GM23248 (cell line): ENCODE measurements at regions not wholly inside any gene's neighbourhood (a gene's known extent, or its start where the extent isn't known, plus 50 kb on each side); places are given as distances from the start of the nearest gene placed in this dataset.

Source experiments
- DNase-seq: peaks from one replicate; pipeline ENCODE4 v3.0.0-alpha.2; 2015
- H2AFZ ChIP-seq: fragments of 200-600 bp; sonication (generic); 2 replicates; pipeline ENCODE4 v1.6.1; 2016; ENCODE audit warnings: antibody characterized with exemption
- H3F3A ChIP-seq: fragments of 200-600 bp; sonication (generic); 2 replicates; pipeline ENCODE4 v1.6.1; 2016; ENCODE audit warnings: mild to moderate bottlenecking, antibody characterized with exemption, mixed run types; ENCODE audit not compliant: insufficient read depth
- H3K27ac ChIP-seq: fragments of 200-600 bp; sonication (generic); 2 replicates; pipeline ENCODE4 v1.5.1; 2016; ENCODE audit warnings: mild to moderate bottlenecking
- H3K27me3 ChIP-seq: fragments of 200-600 bp; sonication (generic); replicated peaks from 2 replicates; pipeline ENCODE4 v1.6.1; 2016; ENCODE audit warnings: mild to moderate bottlenecking; ENCODE audit not compliant: insufficient read depth
- H3K36me3 ChIP-seq: fragments of 200-600 bp; sonication (generic); 2 replicates; pipeline ENCODE4 v1.6.1; 2016; ENCODE audit warnings: low read depth, mild to moderate bottlenecking
- H3K4me1 ChIP-seq: fragments of 200-600 bp; sonication (generic); 2 replicates; pipeline ENCODE4 v1.6.1; 2016; ENCODE audit warnings: mild to moderate bottlenecking; ENCODE audit not compliant: insufficient read depth
- H3K4me2 ChIP-seq: fragments of 200-600 bp; sonication (generic); one replicate; pipeline ENCODE4 v1.6.1; 2016; ENCODE audit warnings: mild to moderate bottlenecking; ENCODE audit not compliant: unreplicated experiment
- H3K4me3 ChIP-seq: fragments of 200-600 bp; sonication (generic); 2 replicates; pipeline ENCODE4 v1.5.1; 2016; ENCODE audit warnings: mild to moderate bottlenecking
- H3K79me2 ChIP-seq: fragments of 200-600 bp; sonication (generic); 2 replicates; pipeline ENCODE4 v1.6.1; 2016; ENCODE audit warnings: mild to moderate bottlenecking; ENCODE audit not compliant: insufficient read depth
- H3K9ac ChIP-seq: fragments of 200-600 bp; sonication (generic); 2 replicates; pipeline ENCODE4 v1.6.1; 2016; ENCODE audit warnings: mild to moderate bottlenecking
- H3K9me2 ChIP-seq: fragments of 200-600 bp; sonication (generic); 2 replicates; pipeline ENCODE4 v1.6.1; 2016; ENCODE audit warnings: mixed run types, mild to moderate bottlenecking, moderate library complexity; ENCODE audit not compliant: insufficient read depth
- H3K9me3 ChIP-seq: fragments of 200-600 bp; sonication (generic); one replicate; pipeline ENCODE4 v1.6.1; 2017; ENCODE audit warnings: low read depth
- H4K20me1 ChIP-seq: fragments of 200-600 bp; sonication (generic); 2 replicates; pipeline ENCODE4 v1.6.0; 2016; ENCODE audit not compliant: insufficient read depth
- EZH2 ChIP-seq: fragments of 200-600 bp; sonication (generic); IDR thresholded peaks from 2 replicates; pipeline ENCODE4 v1.6.1; 2018; ENCODE audit warnings: antibody characterized with exemption, mild to moderate bottlenecking; ENCODE audit not compliant: insufficient read depth, poor library complexity, severe bottlenecking
- EZH2phosphoT487 ChIP-seq: fragments of 200-600 bp; sonication (generic); IDR thresholded peaks from 2 replicates; pipeline ENCODE4 v1.6.1; 2018; ENCODE audit warnings: antibody characterized with exemption, moderate library complexity, mild to moderate bottlenecking, low read depth; ENCODE audit not compliant: insufficient read depth
- WGBS, 2 experiments: methylation state at CpG; one replicate each; pipeline ENCODE4 v1.1.6; 2015 to 2017; ENCODE audit warnings: low lambda C conversion rate in 2 of 2, low coverage in 1 of 2; ENCODE audit errors: missing lambda C conversion rate in 2 of 2; 5-methylcytosine and 5-hydroxymethylcytosine counted together
- in situ Hi-C: fragments of 300-500 bp; cut with MboI; formaldehyde crosslinking; loops from 2 replicates; pipeline ENCODE4 v1.15.0; 2020

DNA sequence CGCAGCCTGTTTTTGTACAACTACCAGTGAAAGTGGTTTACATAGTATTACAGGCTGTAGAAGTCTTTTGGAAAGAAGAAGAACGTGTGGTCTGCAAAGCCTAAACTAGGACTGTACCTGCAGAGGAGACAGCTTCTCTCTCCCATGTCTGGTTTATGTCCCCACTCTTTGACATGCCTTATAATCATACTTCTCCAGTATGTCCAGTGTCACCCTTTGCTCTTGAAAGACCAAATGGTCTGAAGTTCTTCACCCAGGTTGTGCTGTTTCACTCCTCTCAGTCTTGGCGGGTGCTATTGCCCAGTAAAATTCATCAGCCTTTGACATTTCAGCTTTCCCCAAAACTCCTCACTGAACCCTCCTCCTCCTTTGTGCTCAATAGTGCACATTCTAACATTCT, 676.0 kb upstream of the TENM4 start:
- no peak overlapping the region for H3K4me3 ChIP-seq
- no peaks in the 10 kb centered on the region for H3K27me3 ChIP-seq
- TF ChIP-seq EZH2 (no peak), EZH2phosphoT487 (no peak)
- H3F3A ChIP-seq = no peaks in the 10 kb centered on the region
- H4K20me1 ChIP-seq = no peaks in the 10 kb centered on the region
- H3K4me1 ChIP-seq = no peaks in the 10 kb centered on the region
- no peaks in the 10 kb centered on the region for H3K36me3 ChIP-seq
- no peak overlapping the region for H3K27ac ChIP-seq
- H3K4me2 ChIP-seq = no peak overlapping the region
- WGBS, 2 experiments = 13 to 33% methylated on average over 3 of the region's 3 CpGs
- in situ Hi-C loops = no loop called here
- no peak for DNase-seq
- no peak overlapping the region for H2AFZ ChIP-seq
- H3K79me2 ChIP-seq = no peaks in the 10 kb centered on the region
- H3K9me3 ChIP-seq = no peaks in the 10 kb centered on the region
- no peaks in the 10 kb centered on the region for H3K9me2 ChIP-seq
- H3K9ac ChIP-seq = no peak overlapping the region

DNA sequence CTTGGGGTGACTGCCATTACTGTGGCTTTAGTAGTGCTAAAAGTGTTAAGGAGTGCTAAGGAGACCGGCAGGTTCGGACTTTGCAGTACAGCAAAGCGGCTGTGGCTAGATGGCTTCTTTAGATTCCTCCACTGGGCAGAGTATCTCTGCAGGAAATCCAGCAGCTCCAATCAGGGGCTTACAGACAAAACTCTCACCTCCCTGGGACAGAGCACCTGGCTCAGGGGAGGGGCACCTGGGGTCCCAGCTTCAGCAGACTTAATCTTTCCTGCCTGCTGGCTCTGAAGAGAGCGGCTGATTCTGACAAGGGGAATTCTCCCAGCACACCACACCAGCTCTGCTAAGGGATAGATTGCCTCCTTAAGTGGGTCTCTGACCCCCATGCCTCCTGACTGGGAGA, 668.8 kb upstream of the TENM4 start:
- WGBS, 2 experiments = 49 to 52% methylated on average over 4 of the region's 4 CpGs

DNA sequence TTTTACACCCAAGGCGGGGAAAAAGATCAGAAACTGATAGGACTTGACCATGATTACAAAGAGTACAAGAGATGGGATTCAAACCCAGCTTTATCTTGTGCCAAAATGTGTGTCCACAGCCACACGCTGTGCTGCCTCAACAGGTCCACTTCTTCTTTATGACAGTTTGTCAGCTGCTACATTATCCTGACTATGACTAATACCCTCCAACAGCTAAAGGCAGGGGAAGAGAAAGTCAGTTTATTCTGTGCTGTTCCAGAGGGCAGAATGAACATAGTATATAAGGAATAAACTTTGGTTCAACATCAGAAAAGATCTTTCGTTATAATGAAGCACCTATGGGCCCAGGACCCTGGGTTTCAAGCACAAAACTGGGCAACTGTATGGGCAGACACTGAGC, 668.2 kb upstream of the TENM4 start:
- Histone ChIP-seq H3K9ac (no peak overlapping the region), H4K20me1 (no peaks in the 10 kb centered on the region), H3K9me3 (no peaks in the 10 kb centered on the region), H3K36me3 (no peaks in the 10 kb centered on the region), H3K27ac (no peak overlapping the region), H3K79me2 (no peaks in the 10 kb centered on the region), H3K9me2 (no peaks in the 10 kb centered on the region), H3F3A (0 out of 2 replicates have a peak, but pooled peaks cover under 1% of the 10 kb centered on the region), H3K27me3 (no peaks in the 10 kb centered on the region), H2AFZ (no peak overlapping the region), H3K4me1 (no peaks in the 10 kb centered on the region; the same call in none of the 2 replicates), H3K4me2 (no peak overlapping the region), H3K4me3 (no peak overlapping the region)
- DNase-seq = no peak
- in situ Hi-C loops = no loop called here
- TF ChIP-seq EZH2 (no peak), EZH2phosphoT487 (no peak)
- WGBS, 2 experiments = 16 to 20% methylated on average over 3 of the region's 3 CpGs

More for the DNA sequence above, 668.8 kb upstream of the TENM4 start:
- TF ChIP-seq EZH2phosphoT487 (no peak), EZH2 (no peak)
- H3K27ac ChIP-seq = no peak overlapping the region
- H3K36me3 ChIP-seq = no peaks in the 10 kb centered on the region
- H3K9ac ChIP-seq = no peak overlapping the region
- H4K20me1 ChIP-seq = no peaks in the 10 kb centered on the region
- H3K9me3 ChIP-seq = no peaks in the 10 kb centered on the region
- no peak for DNase-seq
- no peaks in the 10 kb centered on the region for H3F3A ChIP-seq
- H3K4me3 ChIP-seq = no peak overlapping the region
- H3K27me3 ChIP-seq = no peaks in the 10 kb centered on the region
- no peaks in the 10 kb centered on the region for H3K9me2 ChIP-seq
- H3K79me2 ChIP-seq = no peaks in the 10 kb centered on the region
- no peak overlapping the region for H3K4me2 ChIP-seq
- in situ Hi-C loops = no loop called here
- H2AFZ ChIP-seq = no peak overlapping the region
- no peaks in the 10 kb centered on the region for H3K4me1 ChIP-seq

DNA sequence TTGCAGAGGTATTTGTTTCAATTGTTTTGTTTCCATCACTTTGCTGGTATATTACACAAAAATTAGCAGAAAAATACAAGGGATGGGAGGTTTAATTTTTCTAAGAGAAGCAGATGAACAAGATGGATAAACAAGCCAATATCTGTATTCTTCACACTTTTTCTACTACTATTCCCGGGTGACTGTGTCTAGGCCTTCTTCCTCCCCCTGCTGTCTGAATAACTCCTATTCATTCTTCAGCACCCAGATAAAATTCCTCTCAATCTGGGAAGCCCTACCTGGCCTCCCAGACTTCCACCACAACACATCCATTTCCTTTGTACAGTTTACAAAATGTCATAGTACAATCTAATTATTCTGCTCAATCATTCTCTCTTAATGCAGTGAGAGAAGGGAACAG, 666.6 kb upstream of the TENM4 start:
- no peaks in the 10 kb centered on the region for H3K27me3 ChIP-seq
- no peak overlapping the region for H2AFZ ChIP-seq
- no peaks in the 10 kb centered on the region; the same call in none of the 2 replicates for H3K4me1 ChIP-seq
- 0 out of 2 replicates have a peak, but pooled peaks cover 5% of the 10 kb centered on the region for H3F3A ChIP-seq
- no peak overlapping the region for H3K4me2 ChIP-seq
- in situ Hi-C loops = no loop called here
- no peaks in the 10 kb centered on the region for H3K79me2 ChIP-seq
- H3K27ac ChIP-seq = no peak overlapping the region
- DNase-seq = no peak
- no peaks in the 10 kb centered on the region for H4K20me1 ChIP-seq
- TF ChIP-seq EZH2 (no peak), EZH2phosphoT487 (no peak)
- no peaks in the 10 kb centered on the region for H3K9me3 ChIP-seq
- H3K36me3 ChIP-seq = no peaks in the 10 kb centered on the region
- 19 to 20% methylated on average over 1 of the region's 1 CpG for WGBS, 2 experiments
- no peak overlapping the region for H3K9ac ChIP-seq
- no peaks in the 10 kb centered on the region for H3K9me2 ChIP-seq
- no peak overlapping the region for H3K4me3 ChIP-seq

DNA sequence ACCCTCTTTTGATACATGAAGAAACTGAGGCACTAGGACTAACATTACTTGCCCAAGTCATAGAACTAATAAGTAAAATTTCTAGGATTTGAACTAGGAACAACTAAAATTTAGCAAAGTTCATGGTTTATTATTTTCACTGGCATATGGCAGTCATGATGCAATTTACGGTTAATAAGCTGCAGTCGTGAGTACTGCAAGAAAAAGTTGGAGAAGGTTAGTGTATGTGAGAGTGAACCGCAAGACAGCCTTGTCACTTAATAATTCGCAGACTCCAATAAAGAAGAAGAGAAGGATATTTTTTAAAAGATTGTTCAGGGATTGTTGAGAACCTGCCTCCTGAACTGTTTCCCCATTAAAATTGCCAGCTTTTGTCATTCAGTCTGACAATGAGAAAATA, 663.4 kb upstream of the TENM4 start:
- Histone ChIP-seq H3K4me2 (no peak overlapping the region), H3K27ac (peak overlapping the region; percentile 43), H3K4me1 (no peaks in the 10 kb centered on the region; the same call in none of the 2 replicates), H3K79me2 (no peaks in the 10 kb centered on the region), H2AFZ (no peak overlapping the region), H3K27me3 (no peaks in the 10 kb centered on the region), H3K9me2 (no peaks in the 10 kb centered on the region), H3K4me3 (no peak overlapping the region), H3K9ac (no peak overlapping the region), H3K9me3 (no peaks in the 10 kb centered on the region), H3K36me3 (no peaks in the 10 kb centered on the region), H4K20me1 (no peaks in the 10 kb centered on the region), H3F3A (0 out of 2 replicates have a peak, but pooled peaks cover 5% of the 10 kb centered on the region)
- peak; percentile 39 for DNase-seq
- no peak for TF ChIP-seq EZH2
- no peak for TF ChIP-seq EZH2phosphoT487
- in situ Hi-C loops = no loop called here
- 5 to 7% methylated on average over 4 of the region's 4 CpGs for WGBS, 2 experiments
